Spleen (tissue), 7 donors: ENCODE measurements at regions not wholly inside any gene's neighbourhood (a gene's known extent, or its start where the extent isn't known, plus 50 kb on each side); places are given as distances from the start of the nearest gene placed in this dataset.

Experiments used
- POLR2A ChIP-seq, 3 donors: fragments of 450-650 bp; IDR thresholded peaks; one replicate each; pipeline ENCODE4 v1.5.1; 2017; ENCODE audit warnings: antibody characterized with exemption in 3 of 3, mild to moderate bottlenecking in 1 of 3
- POLR2AphosphoS5 ChIP-seq, 3 donors: sonication (generic); formaldehyde crosslinking; IDR thresholded peaks; one replicate each; pipeline ENCODE4 v1.5.1; 2017; ENCODE audit warnings: antibody characterized with exemption in 3 of 3
- TF ChIP-seq, protein P1 (sequence below), 11 experiments: fragments of 200-600 bp in 7 of 11; fragments of 450-650 bp in 4 of 11; sonication (generic) in 4 of 11; IDR thresholded peaks in 8 of 11; conservative IDR thresholded peaks in 3 of 11; 1 replicate in 7 of 11; 2 replicates in 4 of 11; pipeline versions ENCODE4 v1.4.0 to v1.8.0; 2016 to 2021; ENCODE audit warnings: antibody characterized with exemption in 11 of 11, inconsistent platforms in 4 of 11, mild to moderate bottlenecking in 1 of 11
- donor health status: DM: no; HTN: no; CAD: no; lungs with moderate emphysema.
- donor health status: DM: no; HTN: no; CAD: no.
- donor health status: DM: no; HTN: no; CAD: no.

- TF ChIP-seq, protein P1, sequence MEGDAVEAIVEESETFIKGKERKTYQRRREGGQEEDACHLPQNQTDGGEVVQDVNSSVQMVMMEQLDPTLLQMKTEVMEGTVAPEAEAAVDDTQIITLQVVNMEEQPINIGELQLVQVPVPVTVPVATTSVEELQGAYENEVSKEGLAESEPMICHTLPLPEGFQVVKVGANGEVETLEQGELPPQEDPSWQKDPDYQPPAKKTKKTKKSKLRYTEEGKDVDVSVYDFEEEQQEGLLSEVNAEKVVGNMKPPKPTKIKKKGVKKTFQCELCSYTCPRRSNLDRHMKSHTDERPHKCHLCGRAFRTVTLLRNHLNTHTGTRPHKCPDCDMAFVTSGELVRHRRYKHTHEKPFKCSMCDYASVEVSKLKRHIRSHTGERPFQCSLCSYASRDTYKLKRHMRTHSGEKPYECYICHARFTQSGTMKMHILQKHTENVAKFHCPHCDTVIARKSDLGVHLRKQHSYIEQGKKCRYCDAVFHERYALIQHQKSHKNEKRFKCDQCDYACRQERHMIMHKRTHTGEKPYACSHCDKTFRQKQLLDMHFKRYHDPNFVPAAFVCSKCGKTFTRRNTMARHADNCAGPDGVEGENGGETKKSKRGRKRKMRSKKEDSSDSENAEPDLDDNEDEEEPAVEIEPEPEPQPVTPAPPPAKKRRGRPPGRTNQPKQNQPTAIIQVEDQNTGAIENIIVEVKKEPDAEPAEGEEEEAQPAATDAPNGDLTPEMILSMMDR (IDR thresholded peaks at IDR 0.05 in 8 of 11, conservative IDR thresholded peaks at IDR 0.05 in 3 of 11) = no peak
- TF ChIP-seq POLR2A (IDR thresholded peaks at IDR 0.05) = no peak
- TF ChIP-seq POLR2AphosphoS5 (IDR thresholded peaks at IDR 0.05) = no peak
Measured at GRCh38 chr11:44380009-44380313, 70.0 kb upstream of the ALX4 start.
